Transverse colon (tissue), 4 donors: ENCODE measurements at regions not wholly inside any gene's neighbourhood (a gene's known extent, or its start where the extent isn't known, plus 50 kb on each side); places are given as distances from the start of the nearest gene placed in this dataset.

ENCODE experiments used
- POLR2A ChIP-seq: fragments of 450-650 bp; IDR thresholded peaks from one replicate; pipeline ENCODE4 v1.6.1; 2016; ENCODE audit warnings: antibody characterized with exemption, mild to moderate bottlenecking, moderate library complexity
- POLR2AphosphoS5 ChIP-seq, 3 donors: sonication (generic); formaldehyde crosslinking; IDR thresholded peaks; one replicate each; pipeline ENCODE4 v1.6.1; 2016; ENCODE audit warnings: antibody characterized with exemption in 3 of 3
- TF ChIP-seq, protein P1 (sequence below), 5 experiments: fragments of 200-600 bp in 3 of 5; fragments of 450-650 bp in 2 of 5; sonication (generic) in 3 of 5; IDR thresholded peaks; 1 replicate in 2 of 5; 2 replicates in 3 of 5; pipeline ENCODE4 v1.5.1; 2016 to 2017; ENCODE audit warnings: antibody characterized with exemption in 5 of 5, inconsistent platforms in 3 of 5, mild to moderate bottlenecking in 2 of 5, moderate library complexity in 1 of 5

DNA sequence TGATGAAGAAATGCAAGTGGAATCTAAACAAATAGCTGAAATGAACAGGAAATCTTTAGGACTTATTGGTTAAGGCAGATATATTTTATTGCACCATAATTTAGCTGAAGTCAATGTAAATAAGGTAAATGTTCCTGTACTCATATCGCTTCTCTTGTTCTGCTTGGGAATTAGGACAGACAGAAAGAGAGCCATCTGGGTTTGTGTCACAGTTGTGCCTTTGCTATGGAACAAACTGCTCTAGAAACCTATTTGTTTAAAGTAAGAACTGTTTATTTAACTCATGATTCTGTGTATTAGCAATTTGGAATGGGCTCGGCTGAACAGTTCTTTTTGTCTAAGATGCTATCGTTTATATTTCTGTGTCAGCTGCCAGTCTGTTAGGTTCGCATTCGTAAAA is 143.8 kb upstream of the KHDRBS2 start:
- TF ChIP-seq, protein P1, sequence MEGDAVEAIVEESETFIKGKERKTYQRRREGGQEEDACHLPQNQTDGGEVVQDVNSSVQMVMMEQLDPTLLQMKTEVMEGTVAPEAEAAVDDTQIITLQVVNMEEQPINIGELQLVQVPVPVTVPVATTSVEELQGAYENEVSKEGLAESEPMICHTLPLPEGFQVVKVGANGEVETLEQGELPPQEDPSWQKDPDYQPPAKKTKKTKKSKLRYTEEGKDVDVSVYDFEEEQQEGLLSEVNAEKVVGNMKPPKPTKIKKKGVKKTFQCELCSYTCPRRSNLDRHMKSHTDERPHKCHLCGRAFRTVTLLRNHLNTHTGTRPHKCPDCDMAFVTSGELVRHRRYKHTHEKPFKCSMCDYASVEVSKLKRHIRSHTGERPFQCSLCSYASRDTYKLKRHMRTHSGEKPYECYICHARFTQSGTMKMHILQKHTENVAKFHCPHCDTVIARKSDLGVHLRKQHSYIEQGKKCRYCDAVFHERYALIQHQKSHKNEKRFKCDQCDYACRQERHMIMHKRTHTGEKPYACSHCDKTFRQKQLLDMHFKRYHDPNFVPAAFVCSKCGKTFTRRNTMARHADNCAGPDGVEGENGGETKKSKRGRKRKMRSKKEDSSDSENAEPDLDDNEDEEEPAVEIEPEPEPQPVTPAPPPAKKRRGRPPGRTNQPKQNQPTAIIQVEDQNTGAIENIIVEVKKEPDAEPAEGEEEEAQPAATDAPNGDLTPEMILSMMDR (IDR thresholded peaks at IDR 0.05): no peak
- TF ChIP-seq POLR2A: no peak
- no peak for TF ChIP-seq POLR2AphosphoS5 (IDR thresholded peaks at IDR 0.05)
